ENCODE measurements at regions not wholly inside any gene's neighbourhood (a gene's known extent, or its start where the extent isn't known, plus 50 kb on each side); places are given as distances from the start of the nearest gene placed in this dataset.
"Not testable (repeated sequence)": the region's sequence is repeated elsewhere in the genome, so short reads cannot be mapped to it uniquely, and the experiment has no call there.

GRCh38 chr9:31588006-31588405 is 796.4 kb upstream of the ACO1 start:
- no peak for DNase-seq (ENCODE audit: low spot score)

- DNase-seq (ENCODE audit: low spot score) = no peak
These were observed 795.7 kb upstream of the ACO1 start for GRCh38 chr9:31588756-31589155.

- no peak for DNase-seq (ENCODE audit: low spot score)
These were observed 794.4 kb upstream of the ACO1 start for GRCh38 chr9:31590091-31590490.

GRCh38 chr9:31597086-31597485 is 787.4 kb upstream of the ACO1 start:
- DNase-seq (ENCODE audit: low spot score) = not testable (repeated sequence)

- DNase-seq (ENCODE audit: low spot score) = peak; percentile 96
These were observed 786.5 kb upstream of the ACO1 start for GRCh38 chr9:31597977-31598376.

- no peak for DNase-seq (ENCODE audit: low spot score)
These were observed 782.8 kb upstream of the ACO1 start for GRCh38 chr9:31601666-31602065.

GRCh38 chr9:31604531-31604930 is 779.9 kb upstream of the ACO1 start:
- no peak for DNase-seq (ENCODE audit: low spot score)

GRCh38 chr9:31605164-31605563 is 779.3 kb upstream of the ACO1 start:
- DNase-seq (ENCODE audit: low spot score) = no peak

GRCh38 chr9:31606678-31607077 is 777.8 kb upstream of the ACO1 start:
- DNase-seq (ENCODE audit: low spot score) = no peak

GRCh38 chr9:31608416-31608815 is 776.0 kb upstream of the ACO1 start:
- no peak for DNase-seq (ENCODE audit: low spot score)

GRCh38 chr9:31608881-31609280 is 775.6 kb upstream of the ACO1 start:
- DNase-seq (ENCODE audit: low spot score) = no peak

- DNase-seq (ENCODE audit: low spot score) = no peak
These were observed 772.0 kb upstream of the ACO1 start for GRCh38 chr9:31612336-31613030.

GRCh38 chr9:31615966-31616365 is 768.5 kb upstream of the ACO1 start:
- DNase-seq (ENCODE audit: low spot score) = no peak

- no peak for DNase-seq (ENCODE audit: low spot score)
These were observed 760.9 kb upstream of the ACO1 start for GRCh38 chr9:31623511-31623910.

GRCh38 chr9:31629292-31629691 is 755.2 kb upstream of the ACO1 start:
- DNase-seq (ENCODE audit: low spot score) = no peak

GRCh38 chr9:31637265-31637664 is 747.2 kb upstream of the ACO1 start:
- no peak for DNase-seq (ENCODE audit: low spot score)

GRCh38 chr9:31637861-31638260 is 746.6 kb upstream of the ACO1 start:
- no peak for DNase-seq (ENCODE audit: low spot score)

GRCh38 chr9:31639451-31639850 is 745.0 kb upstream of the ACO1 start:
- DNase-seq (ENCODE audit: low spot score) = no peak

- DNase-seq (ENCODE audit: low spot score) = no peak
These were observed 715.1 kb upstream of the ACO1 start for GRCh38 chr9:31669311-31669710.

- no peak for DNase-seq (ENCODE audit: low spot score)
These were observed 713.4 kb upstream of the ACO1 start for GRCh38 chr9:31671011-31671410.

GRCh38 chr9:31674264-31674663 is 710.2 kb upstream of the ACO1 start:
- DNase-seq (ENCODE audit: low spot score) = no peak

GRCh38 chr9:31677415-31677814 is 707.0 kb upstream of the ACO1 start:
- DNase-seq (ENCODE audit: low spot score) = no peak

- no peak for DNase-seq (ENCODE audit: low spot score)
These were observed 706.6 kb upstream of the ACO1 start for GRCh38 chr9:31677877-31678276.

- no peak for DNase-seq (ENCODE audit: low spot score)
These were observed 701.3 kb upstream of the ACO1 start for GRCh38 chr9:31683116-31683515.

GRCh38 chr9:31697956-31698355 is 686.5 kb upstream of the ACO1 start:
- DNase-seq (ENCODE audit: low spot score) = no peak
